Panc1 (cell line): ENCODE measurements at regions not wholly inside any gene's neighbourhood (a gene's known extent, or its start where the extent isn't known, plus 50 kb on each side); places are given as distances from the start of the nearest gene placed in this dataset.

ENCODE experiments used
- ATAC-seq: fragments of 200-7000 bp; cut with Tn5 transposase; 2 replicates; pipeline ENCODE4 v1.9.1; 2020; ENCODE audit warnings: mild to moderate bottlenecking, moderate library complexity
- BruUV-seq: library from RNA; stranded (reverse); fragments of 400-500 nt; replicated peaks from 2 replicates; lab custom pipeline; 2021; lab: Mats Ljungman, UMichigan
- CTCF ChIA-PET: fragments of 300-600 bp; sonication (Branson Sonifier 250); formaldehyde crosslinking; loops from one replicate; lab custom pipeline; 2022; ENCODE audit warnings: antibody characterized with exemption; lab: Charles Lee
- POLR2A ChIA-PET: fragments of 300-600 bp; sonication (Branson Sonifier 250); formaldehyde crosslinking; loops from one replicate; lab custom pipeline; 2022; ENCODE audit warnings: antibody characterized with exemption; lab: Charles Lee
- DNase-seq: peaks from one replicate; pipeline ENCODE4 v3.0.0-alpha.2; 2010; ENCODE audit warnings: low read depth, low spot score
- H3K27ac ChIP-seq: 2 replicates; pipeline ENCODE4 v1.5.1; 2011; ENCODE audit warnings: mild to moderate bottlenecking, low read length, inconsistent platforms
- H3K27me3 ChIP-seq: fragments of 200-500 bp; sonication (Bioruptor generic); 2 replicates; pipeline ENCODE4 v1.6.0; 2014; ENCODE audit warnings: low read length, inconsistent platforms; ENCODE audit not compliant: control insufficient read depth, insufficient read depth
- H3K36me3 ChIP-seq: fragments of 200-500 bp; sonication (Bioruptor generic); 2 replicates; pipeline ENCODE4 v1.5.1; 2014; ENCODE audit warnings: inconsistent platforms, mild to moderate bottlenecking, low read length, moderate library complexity; ENCODE audit not compliant: control insufficient read depth, insufficient read depth
- H3K4me1 ChIP-seq: 2 replicates; pipeline ENCODE4 v1.5.1; 2011; ENCODE audit warnings: inconsistent platforms, mild to moderate bottlenecking, low read length, moderate library complexity; ENCODE audit not compliant: control insufficient read depth, insufficient read depth
- H3K4me3 ChIP-seq, 2 experiments: 2 replicates each; pipeline ENCODE4 v1.5.1; 2011 to 2012; ENCODE audit warnings: low read depth in 2 of 2, low read length in 2 of 2, mild to moderate bottlenecking in 2 of 2, inconsistent platforms in 1 of 2, moderate library complexity in 1 of 2
- H3K9me3 ChIP-seq: fragments of 200-500 bp; sonication (Bioruptor generic); 2 replicates; pipeline ENCODE4 v1.5.1; 2014; ENCODE audit warnings: low read depth, mild to moderate bottlenecking, inconsistent platforms, low read length, moderate library complexity; ENCODE audit not compliant: control insufficient read depth, insufficient read depth
- CTCF ChIP-seq: fragments of 450-650 bp; IDR thresholded peaks from 2 replicates; pipeline ENCODE4 v1.5.1; 2017; ENCODE audit warnings: mild to moderate bottlenecking
- POLR2AphosphoS5 ChIP-seq: IDR thresholded peaks from 2 replicates; pipeline ENCODE4 v1.6.1; 2012; ENCODE audit warnings: mild to moderate bottlenecking, low read depth, low read length, moderate library complexity
- REST ChIP-seq, 2 experiments: IDR thresholded peaks; 2 replicates each; pipeline ENCODE4 v1.6.1; 2011 to 2012; ENCODE audit warnings: low read depth in 2 of 2, control low read depth in 1 of 2, low read length in 1 of 2, mild to moderate bottlenecking in 1 of 2, moderate library complexity in 1 of 2; ENCODE audit not compliant: insufficient read depth in 1 of 2
- SIN3A ChIP-seq: IDR thresholded peaks from 2 replicates; pipeline ENCODE4 v1.6.1; 2012; ENCODE audit warnings: low read depth, mild to moderate bottlenecking, low read length, moderate library complexity, borderline replicate concordance; ENCODE audit not compliant: insufficient read depth
- TCF7L2 ChIP-seq: IDR thresholded peaks from 2 replicates; pipeline ENCODE4 v1.6.1; 2011; ENCODE audit warnings: mild to moderate bottlenecking, low read depth, low read length, inconsistent platforms
- in situ Hi-C: cut with HindIII; loops from 2 replicates; pipeline ENCODE4 v1.10.0; 2016; ENCODE audit warnings: low sequenced_read_pairs, low pct_unique_long_range_greater_than_20kb
- intact Hi-C: fragments of 100-400 bp; cut with micrococcal nuclease; formaldehyde crosslinking; loops from one replicate; pipeline ENCODE4 v1.10.0; 2022; ENCODE audit not compliant: unreplicated experiment

- DNase-seq (no peak), ATAC-seq (no peak)
- Histone ChIP-seq H3K27ac (no peak overlapping the region), H3K4me3 (no peak overlapping the region), H3K9me3 (no peaks in the 10 kb centered on the region), H3K4me1 (no peaks in the 10 kb centered on the region), H3K27me3 (peaks cover 8% of the 10 kb centered on the region), H3K36me3 (no peaks in the 10 kb centered on the region)
- no TSS peak for BruUV-seq
- intact Hi-C loops, result no loop called here
- ChIA-PET CTCF (no interaction called here), POLR2A (no interaction called here)
- no peak for TF ChIP-seq POLR2AphosphoS5
- TF ChIP-seq CTCF, result no peak
- in situ Hi-C loops, result no loop called here
These were observed 94.3 kb upstream of the ETV6 start for GRCh38 chr12:11555195-11555594.

GRCh38 chr12:11555743-11556625 lies 93.5 kb upstream of the ETV6 start:
- H3K27ac ChIP-seq, result no peak overlapping the region
- TF ChIP-seq POLR2AphosphoS5 (no peak), TCF7L2 (no peak), SIN3A (no peak), REST (IDR thresholded peaks at IDR 0.05; ENCODE audit: insufficient read depth in 1 of 2, low read depth in 2 of 2, low read length in 1 of 2) (no peak), CTCF (no peak)
- no peaks in the 10 kb centered on the region for H3K36me3 ChIP-seq
- ATAC-seq (no peak), DNase-seq (no peak)
- H3K27me3 ChIP-seq, result peaks cover 8% of the 10 kb centered on the region
- H3K4me1 ChIP-seq, result no peaks in the 10 kb centered on the region
- BruUV-seq, result no TSS peak
- CTCF ChIA-PET, result no interaction called here
- no peak overlapping the region for H3K4me3 ChIP-seq
- intact Hi-C loops, result no loop called here
- POLR2A ChIA-PET, result no interaction called here
- H3K9me3 ChIP-seq, result no peaks in the 10 kb centered on the region
- in situ Hi-C loops, result no loop called here
